G401.6 (cell line): ENCODE measurements at regions not wholly inside any gene's neighbourhood (a gene's known extent, or its start where the extent isn't known, plus 50 kb on each side); places are given as distances from the start of the nearest gene placed in this dataset.

Experiments used
- FAIRE-seq: peaks from 2 replicates; lab custom pipeline; 2012; peaks lifted over from hg19 to GRCh38; lab: Jason Lieb, UNC

GRCh38 chr1:188429386-188429785 is 1600.6 kb downstream of the PLA2G4A start:
- no peak for FAIRE-seq

GRCh38 chr1:188432427-188432826 is 1603.7 kb downstream of the PLA2G4A start:
- FAIRE-seq = no peak

- no peak for FAIRE-seq
Observed at GRCh38 chr1:188433425-188433824, 1604.7 kb downstream of the PLA2G4A start.

GRCh38 chr1:188444526-188444925 is 1615.8 kb downstream of the PLA2G4A start:
- FAIRE-seq = no peak

GRCh38 chr1:188462837-188463236 is 1634.1 kb downstream of the PLA2G4A start:
- no peak for FAIRE-seq

GRCh38 chr1:188463919-188464318 is 1635.2 kb downstream of the PLA2G4A start:
- FAIRE-seq = no peak

GRCh38 chr1:188466539-188466938 is 1637.8 kb downstream of the PLA2G4A start:
- no peak for FAIRE-seq

GRCh38 chr1:188476606-188477005 is 1647.9 kb downstream of the PLA2G4A start:
- FAIRE-seq = no peak

GRCh38 chr1:188489336-188490112 is 1660.8 kb downstream of the PLA2G4A start:
- FAIRE-seq = no peak

GRCh38 chr1:188496506-188496905 is 1667.8 kb downstream of the PLA2G4A start:
- FAIRE-seq = no peak

GRCh38 chr1:188497020-188497419 is 1668.3 kb downstream of the PLA2G4A start:
- peak; percentile 13 for FAIRE-seq

GRCh38 chr1:188499690-188500089 is 1670.9 kb downstream of the PLA2G4A start:
- FAIRE-seq = no peak

- FAIRE-seq = no peak
Observed at GRCh38 chr1:188514917-188515316, 1686.2 kb downstream of the PLA2G4A start.

- FAIRE-seq = no peak
Observed at GRCh38 chr1:188517139-188517538, 1688.4 kb downstream of the PLA2G4A start.

- no peak for FAIRE-seq
Observed at GRCh38 chr1:188551176-188551575, 1722.4 kb downstream of the PLA2G4A start.

- FAIRE-seq = no peak
Observed at GRCh38 chr1:188557053-188557452, 1728.3 kb downstream of the PLA2G4A start.

- FAIRE-seq = no peak
Observed at GRCh38 chr1:188582911-188583532, 1754.3 kb downstream of the PLA2G4A start.

- FAIRE-seq = no peak
Observed at GRCh38 chr1:188584119-188584518, 1755.4 kb downstream of the PLA2G4A start.

GRCh38 chr1:188590641-188591040 is 1761.9 kb downstream of the PLA2G4A start:
- FAIRE-seq = no peak

GRCh38 chr1:188594542-188595235 is 1765.9 kb downstream of the PLA2G4A start:
- peak; percentile 42 for FAIRE-seq

- FAIRE-seq = no peak
Observed at GRCh38 chr1:188599313-188599712, 1770.6 kb downstream of the PLA2G4A start.

GRCh38 chr1:188611432-188611831 is 1782.7 kb downstream of the PLA2G4A start:
- FAIRE-seq = no peak

- no peak for FAIRE-seq
Observed at GRCh38 chr1:188615321-188615720, 1786.6 kb downstream of the PLA2G4A start.
